Trophoblast cell (in vitro differentiated cells and primary cell): ENCODE measurements at regions not wholly inside any gene's neighbourhood (a gene's known extent, or its start where the extent isn't known, plus 50 kb on each side); places are given as distances from the start of the nearest gene placed in this dataset.

Source experiments
- DNase-seq, 2 donors: peaks; one replicate each; pipeline ENCODE4 v3.0.0-alpha.2; 2016
- H2AFZ ChIP-seq: 2 replicates; pipeline ENCODE4 v1.6.1; 2013; ENCODE audit warnings: low read length, moderate library complexity, mild to moderate bottlenecking; ENCODE audit not compliant: insufficient read depth, poor library complexity
- H2AK5ac ChIP-seq: 2 replicates; pipeline ENCODE4 v1.6.1; 2013; ENCODE audit warnings: mild to moderate bottlenecking, low read length
- H2BK120ac ChIP-seq: 2 replicates; pipeline ENCODE4 v1.6.1; 2013; ENCODE audit warnings: low read length, mild to moderate bottlenecking, moderate library complexity; ENCODE audit not compliant: insufficient read depth, poor library complexity
- H2BK12ac ChIP-seq: 2 replicates; pipeline ENCODE4 v1.6.1; 2013; ENCODE audit warnings: mild to moderate bottlenecking, low read length, moderate library complexity
- H2BK5ac ChIP-seq: 2 replicates; pipeline ENCODE4 v1.6.1; 2013; ENCODE audit warnings: low read length, low read depth, moderate library complexity, mild to moderate bottlenecking; ENCODE audit not compliant: poor library complexity
- H3K14ac ChIP-seq: 2 replicates; pipeline ENCODE4 v1.6.1; 2013; ENCODE audit warnings: mild to moderate bottlenecking, low read length
- H3K18ac ChIP-seq: 2 replicates; pipeline ENCODE4 v1.6.1; 2013; ENCODE audit warnings: mild to moderate bottlenecking, low read length
- H3K23ac ChIP-seq: 2 replicates; pipeline ENCODE4 v1.6.1; 2013; ENCODE audit warnings: low read length
- H3K27ac ChIP-seq: 2 replicates; pipeline ENCODE4 v1.5.1; 2013; ENCODE audit warnings: low read depth, mild to moderate bottlenecking, inconsistent platforms, low read length, moderate library complexity
- H3K27me3 ChIP-seq: 2 replicates; pipeline ENCODE4 v1.6.1; 2013; ENCODE audit warnings: inconsistent platforms, mild to moderate bottlenecking, low read length, moderate library complexity; ENCODE audit not compliant: insufficient read depth
- H3K36me3 ChIP-seq, 2 experiments: 1 replicate in 1 of 2; 2 replicates in 1 of 2; pipeline ENCODE4 v1.6.1; 2013; ENCODE audit warnings: low read length in 2 of 2, mild to moderate bottlenecking in 2 of 2, moderate library complexity in 1 of 2; ENCODE audit not compliant: insufficient read depth in 2 of 2, control insufficient read depth in 1 of 2
- H3K4ac ChIP-seq: 2 replicates; pipeline ENCODE4 v1.6.1; 2013; ENCODE audit warnings: low read depth, mild to moderate bottlenecking, low read length, moderate library complexity
- H3K4me1 ChIP-seq, 2 experiments: 1 replicate in 1 of 2; 2 replicates in 1 of 2; pipeline ENCODE4 v1.6.1; 2013; ENCODE audit warnings: low read length in 2 of 2, mild to moderate bottlenecking in 2 of 2, moderate library complexity in 1 of 2; ENCODE audit not compliant: insufficient read depth in 2 of 2, control insufficient read depth in 1 of 2
- H3K4me2 ChIP-seq: 2 replicates; pipeline ENCODE4 v1.6.1; 2013; ENCODE audit warnings: inconsistent platforms, mild to moderate bottlenecking, low read length, moderate library complexity
- H3K4me3 ChIP-seq: 2 replicates; pipeline ENCODE4 v1.5.1; 2013; ENCODE audit warnings: mild to moderate bottlenecking, low read depth, low read length, inconsistent platforms
- H3K79me1 ChIP-seq: one replicate; pipeline ENCODE4 v1.6.1; 2013; ENCODE audit warnings: low read length
- H3K79me2 ChIP-seq: 2 replicates; pipeline ENCODE4 v1.6.1; 2013; ENCODE audit warnings: low read length, mild to moderate bottlenecking; ENCODE audit not compliant: control insufficient read depth, insufficient read depth, poor library complexity
- H3K9ac ChIP-seq: 2 replicates; pipeline ENCODE4 v1.6.1; 2013; ENCODE audit warnings: mild to moderate bottlenecking, low read length
- H3K9me3 ChIP-seq: 2 replicates; pipeline ENCODE4 v1.6.1; 2013; ENCODE audit warnings: low read depth, mild to moderate bottlenecking, control low read depth, inconsistent platforms, low read length; ENCODE audit not compliant: insufficient read depth
- H4K12ac ChIP-seq: 2 replicates; pipeline ENCODE4 v1.6.1; 2013; ENCODE audit warnings: low read depth, mild to moderate bottlenecking, low read length, moderate library complexity
- H4K8ac ChIP-seq: 2 replicates; pipeline ENCODE4 v1.6.1; 2013; ENCODE audit warnings: low read depth, mild to moderate bottlenecking, low read length, moderate library complexity
- H4K91ac ChIP-seq: one replicate; pipeline ENCODE4 v1.6.1; 2013; ENCODE audit warnings: low read depth, mild to moderate bottlenecking, low read length, moderate library complexity
- whole genome bisulfite sequencing: extraction: QIAGEN DNeasy Blood & Tissue Kit; methylation state at CpG from one replicate; pipeline ENCODE4 v1.1.7; 2013; ENCODE audit warnings: missing lambda C conversion rate; ENCODE audit not compliant: insufficient read length, insufficient coverage; ENCODE audit errors: extremely low coverage; 5-methylcytosine and 5-hydroxymethylcytosine counted together

DNA sequence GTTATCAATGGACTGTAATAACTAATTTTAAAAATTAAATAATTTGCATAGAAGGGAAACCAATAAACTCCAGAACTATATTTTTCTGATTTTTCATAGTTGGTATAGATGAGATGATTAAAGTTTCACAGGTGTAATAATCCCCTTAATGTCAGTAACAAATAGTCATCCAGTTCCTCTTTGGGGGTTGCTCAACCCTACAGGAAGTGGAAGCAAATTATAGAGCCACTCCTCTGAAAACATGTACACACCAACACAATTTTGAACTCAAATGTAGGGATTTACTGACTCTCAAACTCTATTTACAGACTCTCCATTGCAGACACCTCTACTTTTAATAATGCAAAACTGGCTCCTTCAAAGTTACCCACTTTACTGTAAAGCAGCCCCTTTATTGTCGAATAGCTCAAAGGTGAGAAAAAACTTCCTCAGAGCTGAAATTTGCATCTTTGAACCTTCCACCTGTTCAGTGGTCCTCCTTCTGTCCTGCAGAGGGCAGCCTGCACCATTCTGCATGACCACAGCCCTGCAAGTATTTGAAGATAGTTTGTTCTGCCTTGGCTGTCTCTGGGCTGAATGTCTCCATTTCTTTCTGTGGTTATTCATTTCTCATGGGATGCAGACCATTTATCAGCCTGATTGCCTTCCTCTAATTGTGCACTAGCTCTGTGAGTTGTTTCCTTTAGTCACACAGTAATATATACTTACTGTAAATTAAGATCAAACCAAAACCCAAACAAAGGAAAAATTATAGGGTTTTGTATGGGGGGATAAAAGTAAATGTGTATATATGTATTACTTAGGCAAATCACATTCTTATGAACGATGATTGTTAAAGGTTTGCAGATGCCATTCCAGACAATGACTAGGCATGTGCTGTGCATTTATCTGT, 383.2 kb upstream of the SGCD start:
- H3K79me1 ChIP-seq = no peaks in the 10 kb centered on the region
- no peak overlapping the region for H3K27ac ChIP-seq
- H3K36me3 ChIP-seq = no peaks in the 10 kb centered on the region
- no peak overlapping the region for H3K23ac ChIP-seq
- no peak overlapping the region for H4K8ac ChIP-seq
- no peak overlapping the region for H2AK5ac ChIP-seq
- no peak overlapping the region for H3K4me2 ChIP-seq
- peak; percentile 17 to 61 for DNase-seq
- no peaks in the 10 kb centered on the region for H3K79me2 ChIP-seq
- H4K12ac ChIP-seq = no peak overlapping the region
- no peaks in the 10 kb centered on the region for H3K9me3 ChIP-seq
- H2AFZ ChIP-seq = no peak overlapping the region
- no peak overlapping the region for H3K14ac ChIP-seq
- no peak overlapping the region for H3K4me3 ChIP-seq
- H3K18ac ChIP-seq = no peak overlapping the region
- no peak overlapping the region for H2BK120ac ChIP-seq
- H3K4me1 ChIP-seq = no peaks in the 10 kb centered on the region
- H2BK5ac ChIP-seq = no peak overlapping the region
- no peak overlapping the region for H3K4ac ChIP-seq
- no peak overlapping the region for H2BK12ac ChIP-seq
- H4K91ac ChIP-seq = no peak overlapping the region
- no CpG with 5 or more reads among the region's 2 CpGs for WGBS
- no peak overlapping the region for H3K9ac ChIP-seq
- no peaks in the 10 kb centered on the region for H3K27me3 ChIP-seq

DNA sequence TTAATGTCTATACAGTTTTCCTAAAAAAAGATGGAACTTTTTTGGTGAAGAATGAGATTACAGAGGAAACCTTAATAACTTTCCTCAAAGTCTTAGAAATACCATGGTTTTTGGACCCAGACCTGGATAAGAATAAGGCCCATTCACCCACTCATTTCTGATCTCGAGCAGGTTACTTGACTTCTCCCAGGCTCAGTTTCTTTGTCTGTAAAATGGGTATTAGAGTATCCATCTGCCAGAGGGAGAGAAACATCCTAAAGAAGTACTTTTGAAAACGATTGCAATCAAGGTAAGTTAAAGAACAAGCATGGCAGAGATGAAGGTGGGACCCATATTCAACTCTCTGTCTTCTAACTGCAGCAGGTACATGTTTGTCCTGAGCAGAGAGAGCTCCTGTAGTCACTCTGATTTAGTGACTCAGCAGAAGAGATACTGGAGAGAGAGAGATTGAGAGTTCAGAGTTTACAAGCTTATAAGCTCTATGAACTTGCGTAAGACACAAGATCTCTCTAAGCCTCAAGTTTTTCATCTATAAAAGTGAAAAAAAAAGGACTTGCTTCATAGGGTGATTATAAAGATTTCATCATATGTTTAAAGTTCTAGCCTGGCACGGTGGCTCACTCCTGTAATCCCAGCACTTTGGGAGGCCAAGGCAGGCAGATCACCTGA, 379.4 kb upstream of the SGCD start:
- no peak overlapping the region for H3K18ac ChIP-seq
- no CpG with 5 or more reads among the region's 4 CpGs for WGBS
- H2BK120ac ChIP-seq = no peak overlapping the region
- H3K4ac ChIP-seq = no peak overlapping the region
- no peaks in the 10 kb centered on the region for H3K79me1 ChIP-seq
- no peak overlapping the region for H3K23ac ChIP-seq
- H3K9me3 ChIP-seq = no peaks in the 10 kb centered on the region
- no peak overlapping the region for H2BK5ac ChIP-seq
- no peak overlapping the region for H2AK5ac ChIP-seq
- no peak overlapping the region for H4K12ac ChIP-seq
- H3K9ac ChIP-seq = no peak overlapping the region
- H3K14ac ChIP-seq = no peak overlapping the region
- no peaks in the 10 kb centered on the region for H3K79me2 ChIP-seq
- no peak overlapping the region for H4K8ac ChIP-seq
- DNase-seq = no peak
- H3K4me3 ChIP-seq = no peak overlapping the region
- H3K27ac ChIP-seq = no peak overlapping the region
- no peak overlapping the region for H2AFZ ChIP-seq
- no peak overlapping the region for H3K4me2 ChIP-seq
- no peaks in the 10 kb centered on the region for H3K27me3 ChIP-seq
- H4K91ac ChIP-seq = no peak overlapping the region
- no peak overlapping the region for H2BK12ac ChIP-seq
- no peaks in the 10 kb centered on the region for H3K36me3 ChIP-seq
- H3K4me1 ChIP-seq = no peaks in the 10 kb centered on the region

DNA sequence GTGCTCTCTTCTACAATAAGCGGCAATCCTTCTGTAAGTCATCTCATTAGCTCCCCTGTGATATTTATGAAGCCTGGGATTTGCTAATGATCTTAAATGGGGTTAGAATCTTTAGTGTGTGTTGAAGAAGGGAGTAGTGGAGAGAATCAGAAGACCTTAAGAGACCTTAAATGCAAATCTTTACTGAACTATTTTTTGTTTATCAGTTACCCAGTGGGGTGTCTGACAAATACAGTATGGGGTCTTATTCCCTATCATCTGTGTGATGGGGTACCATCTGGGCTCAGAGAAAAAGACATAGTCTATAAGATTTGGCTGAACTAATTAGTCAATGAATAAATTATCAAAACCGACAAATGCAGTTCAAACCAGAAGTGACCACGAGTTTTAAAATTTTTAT, 378.4 kb upstream of the SGCD start:
- H3K23ac ChIP-seq = no peak overlapping the region
- no peak overlapping the region for H4K8ac ChIP-seq
- no peaks in the 10 kb centered on the region for H3K27me3 ChIP-seq
- H3K9ac ChIP-seq = no peak overlapping the region
- no peak overlapping the region for H2BK12ac ChIP-seq
- H3K4me1 ChIP-seq = no peaks in the 10 kb centered on the region
- H2AK5ac ChIP-seq = no peak overlapping the region
- H4K91ac ChIP-seq = no peak overlapping the region
- H2BK120ac ChIP-seq = no peak overlapping the region
- H3K18ac ChIP-seq = no peak overlapping the region
- H3K9me3 ChIP-seq = no peaks in the 10 kb centered on the region
- no peaks in the 10 kb centered on the region for H3K79me1 ChIP-seq
- H2AFZ ChIP-seq = no peak overlapping the region
- WGBS = no CpG with 5 or more reads among the region's 3 CpGs
- no peak overlapping the region for H3K27ac ChIP-seq
- H3K36me3 ChIP-seq = no peaks in the 10 kb centered on the region
- H3K4me2 ChIP-seq = no peak overlapping the region
- no peaks in the 10 kb centered on the region for H3K79me2 ChIP-seq
- no peak for DNase-seq
- H3K4ac ChIP-seq = no peak overlapping the region
- no peak overlapping the region for H4K12ac ChIP-seq
- H3K14ac ChIP-seq = no peak overlapping the region
- H3K4me3 ChIP-seq = no peak overlapping the region
- no peak overlapping the region for H2BK5ac ChIP-seq

DNA sequence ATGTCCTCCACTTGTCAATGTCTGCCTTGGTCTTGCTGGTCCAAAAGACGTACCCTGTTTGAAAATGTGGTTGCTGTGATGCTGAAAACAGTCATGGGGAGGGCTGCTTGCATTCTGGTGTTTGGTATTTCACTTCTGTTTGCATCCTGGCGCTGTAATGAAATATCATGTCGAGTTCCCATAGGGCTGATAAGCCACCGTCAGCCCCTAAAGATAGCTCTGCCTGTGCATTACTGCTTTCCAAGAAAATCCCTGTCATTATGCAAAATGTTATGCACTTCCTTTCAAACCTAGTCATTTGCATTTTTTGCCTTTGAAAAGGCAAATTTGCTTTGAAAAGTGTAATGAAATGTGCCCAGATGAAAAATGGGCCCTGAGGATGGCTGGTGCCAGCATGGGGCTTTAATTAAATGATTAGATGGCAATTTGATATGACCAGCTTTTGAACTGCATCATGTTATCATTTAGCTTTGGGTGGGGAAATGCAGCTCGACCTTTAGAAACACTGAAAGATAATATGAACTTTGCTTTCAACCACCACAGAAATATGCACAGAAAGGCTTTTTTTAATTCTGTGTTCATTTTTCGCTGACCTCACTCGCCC, 374.4 kb upstream of the SGCD start:
- H3K79me2 ChIP-seq = no peaks in the 10 kb centered on the region
- H3K4me2 ChIP-seq = no peak overlapping the region
- H3K27me3 ChIP-seq = no peaks in the 10 kb centered on the region
- no peaks in the 10 kb centered on the region for H3K9me3 ChIP-seq
- no peak for DNase-seq
- no peaks in the 10 kb centered on the region for H3K4me1 ChIP-seq
- no peak overlapping the region for H3K9ac ChIP-seq
- H3K27ac ChIP-seq = no peak overlapping the region
- H3K18ac ChIP-seq = no peak overlapping the region
- no peak overlapping the region for H2BK12ac ChIP-seq
- no peaks in the 10 kb centered on the region for H3K79me1 ChIP-seq
- no peak overlapping the region for H4K8ac ChIP-seq
- no peak overlapping the region for H2BK5ac ChIP-seq
- H2AK5ac ChIP-seq = no peak overlapping the region
- no peak overlapping the region for H3K23ac ChIP-seq
- no peak overlapping the region for H4K12ac ChIP-seq
- H3K36me3 ChIP-seq = no peaks in the 10 kb centered on the region
- H3K14ac ChIP-seq = no peak overlapping the region
- no peak overlapping the region for H4K91ac ChIP-seq
- no CpG with 5 or more reads among the region's 7 CpGs for WGBS
- no peak overlapping the region for H3K4me3 ChIP-seq
- no peak overlapping the region for H3K4ac ChIP-seq
- H2AFZ ChIP-seq = no peak overlapping the region
- no peak overlapping the region for H2BK120ac ChIP-seq
